ENCODE measurements at regions not wholly inside any gene's neighbourhood (a gene's known extent, or its start where the extent isn't known, plus 50 kb on each side); places are given as distances from the start of the nearest gene placed in this dataset.
"Not testable (repeated sequence)": the region's sequence is repeated elsewhere in the genome, so short reads cannot be mapped to it uniquely, and the experiment has no call there.

DNA sequence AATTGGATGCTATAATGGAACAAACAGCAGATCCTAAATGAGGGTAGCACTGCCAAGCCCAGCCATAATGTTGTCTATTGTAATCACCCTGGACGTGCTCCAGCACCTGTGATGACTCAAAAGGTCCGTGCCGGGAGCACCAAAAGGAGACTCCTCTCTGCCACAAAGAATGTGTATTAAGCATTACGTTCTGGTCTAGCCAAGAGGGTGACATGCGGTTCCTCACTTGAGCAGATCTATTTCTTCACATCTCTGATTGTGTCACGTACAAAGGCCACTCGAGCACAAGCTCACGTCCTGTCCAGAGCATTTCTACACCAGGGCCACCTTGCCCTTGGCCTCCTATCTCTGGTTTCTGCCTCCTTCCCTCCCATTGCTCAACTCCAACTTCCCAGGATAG lies 219.9 kb upstream of the IRS2 start:
- DNase-seq, result peak in 1 of 2 experiments; percentile 23

DNA sequence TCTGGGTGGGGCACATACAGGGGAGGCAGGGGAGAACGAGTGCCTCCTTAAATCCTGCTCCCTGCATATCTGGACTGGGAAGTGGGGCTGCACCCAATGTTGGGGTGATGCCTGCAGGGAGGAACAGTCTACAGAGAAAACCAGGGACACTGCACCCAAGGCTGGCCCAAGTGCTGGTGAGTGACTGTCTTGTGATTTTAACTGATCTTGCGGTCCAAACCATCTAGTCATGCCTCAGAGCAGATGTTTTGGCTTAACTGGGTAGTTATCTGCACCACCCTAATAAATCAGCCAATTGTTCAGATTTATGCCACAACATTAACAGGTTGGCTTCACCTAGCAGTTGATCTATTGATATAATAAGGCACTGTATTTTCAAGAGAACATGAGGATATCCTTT lies 219.2 kb upstream of the IRS2 start:
- DNase-seq, result no peak

DNA sequence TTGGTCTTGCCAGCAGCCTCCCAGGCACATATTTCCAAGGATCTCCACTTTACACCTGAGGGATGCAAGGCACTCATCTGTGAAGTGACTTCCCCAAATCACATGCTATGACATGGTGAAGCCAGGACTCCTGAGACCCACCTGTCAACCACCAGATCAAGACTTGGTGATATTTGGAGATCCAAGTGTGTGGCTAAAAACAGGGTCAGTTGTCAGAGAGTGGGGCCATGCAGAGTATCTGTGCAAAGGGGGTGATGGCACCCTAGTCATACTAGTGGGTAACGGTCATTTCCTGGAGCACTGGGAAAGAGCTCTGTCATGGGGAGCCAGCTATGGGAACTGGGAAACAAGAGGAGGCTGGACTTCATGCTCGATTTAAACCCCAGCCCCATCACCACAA lies 218.4 kb upstream of the IRS2 start:
- DNase-seq, result no peak

DNA sequence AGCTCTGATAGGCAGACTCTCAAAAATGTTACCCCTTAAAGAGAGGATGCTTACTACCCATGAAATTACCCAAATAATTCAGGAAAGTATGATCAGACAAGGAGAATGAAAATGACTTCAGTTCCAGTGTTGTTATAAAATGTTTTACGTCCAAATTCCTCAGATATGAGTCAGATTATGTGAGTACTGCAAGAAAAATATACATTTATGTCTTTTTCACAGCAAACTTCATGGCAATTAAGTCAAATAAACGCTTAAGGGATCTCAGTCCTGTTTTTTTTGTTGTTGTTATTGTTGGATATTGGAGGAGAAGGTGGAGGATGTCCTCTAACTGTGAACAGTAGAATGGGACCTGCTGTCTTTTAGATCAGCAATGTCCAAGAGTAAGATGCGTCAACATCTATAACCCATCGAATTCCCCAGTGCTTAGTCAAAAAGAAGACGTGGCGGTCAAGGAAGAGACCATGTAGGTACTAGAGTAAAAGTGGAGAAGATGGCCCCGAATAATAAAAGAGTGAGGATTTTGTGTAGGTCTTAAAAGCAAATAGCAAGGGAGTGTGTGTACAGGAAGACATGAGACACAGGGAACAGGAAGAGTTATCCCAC lies 215.4 kb upstream of the IRS2 start:
- DNase-seq, result no peak

DNA sequence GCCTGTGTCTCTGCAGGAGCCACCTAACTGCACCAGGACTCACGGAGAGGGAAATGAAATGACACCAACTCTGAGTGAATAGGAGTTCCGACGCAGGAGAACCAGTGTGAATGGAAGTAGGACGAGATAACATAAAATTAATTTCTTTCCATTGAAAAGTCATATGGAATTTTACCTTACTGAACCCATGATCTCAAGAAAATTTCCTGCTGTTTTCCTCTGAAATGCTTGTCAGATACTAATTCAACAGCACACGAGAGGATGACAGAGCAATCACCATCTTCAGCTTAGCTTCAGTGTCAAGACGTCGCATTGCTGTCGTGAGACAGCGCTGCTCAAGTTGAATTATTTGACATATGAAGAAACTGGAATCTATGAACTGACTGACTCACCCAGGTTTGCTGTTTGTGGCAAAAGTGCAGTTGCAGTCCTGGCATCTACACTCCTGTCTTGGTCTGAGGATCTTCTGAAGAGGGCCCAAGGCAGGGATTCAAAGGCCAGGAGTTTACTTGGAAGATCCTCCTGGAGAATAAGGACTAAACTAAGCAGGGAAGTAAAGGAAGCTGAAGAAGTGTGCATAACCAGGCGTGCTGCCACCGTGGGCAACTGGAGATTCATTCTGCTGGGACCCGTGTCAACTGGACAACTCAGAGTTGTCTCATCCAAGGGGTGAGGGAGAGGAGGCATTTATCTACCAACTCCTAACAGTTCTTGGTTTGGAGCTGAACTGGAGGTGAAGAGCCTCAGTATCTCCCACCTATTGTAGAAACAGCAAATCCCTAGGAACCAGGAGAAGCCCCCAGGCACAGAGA lies 214.4 kb upstream of the IRS2 start:
- DNase-seq, result no peak

DNA sequence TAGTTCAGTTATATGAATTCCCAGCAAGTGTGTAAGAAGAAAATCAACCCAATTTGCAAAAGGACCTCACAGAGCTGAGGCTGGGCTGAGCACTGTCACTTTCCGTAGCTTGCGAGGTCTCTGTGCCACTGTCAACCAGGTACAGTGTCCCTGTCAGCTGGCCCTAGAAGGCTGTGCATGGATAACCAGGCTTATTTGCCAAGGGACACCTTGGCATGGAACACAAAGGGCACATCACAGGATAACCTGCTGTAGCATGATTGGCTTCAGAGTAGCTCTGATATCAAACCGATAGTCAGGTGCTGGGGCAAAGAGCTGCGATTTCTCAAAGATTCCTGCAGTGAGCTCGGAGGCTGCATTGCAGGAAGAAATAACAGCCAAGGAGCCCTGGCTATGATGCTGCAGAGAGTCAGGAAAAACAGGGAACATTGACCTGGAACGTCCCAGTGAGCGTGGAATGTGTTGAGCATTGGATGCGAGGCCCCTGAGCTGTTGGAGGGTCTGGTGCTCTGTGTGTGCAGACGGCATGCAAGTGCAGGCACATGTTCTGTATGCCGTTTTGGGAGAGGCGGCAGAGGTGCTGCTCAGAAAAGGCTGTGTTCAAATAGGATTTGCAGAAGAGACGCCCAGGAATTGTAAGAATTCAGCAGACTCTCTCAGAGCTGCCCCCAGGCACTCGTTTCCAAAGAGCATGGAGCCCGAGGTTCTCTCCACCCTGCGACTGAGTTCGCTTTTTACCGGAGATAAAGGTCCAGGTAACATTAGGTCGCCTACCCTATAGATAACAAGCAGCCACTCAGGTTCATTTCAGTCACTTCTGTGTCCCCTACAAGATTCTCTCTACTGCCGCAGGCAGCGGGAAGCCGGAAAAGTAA lies 213.5 kb upstream of the IRS2 start:
- DNase-seq, result no peak

DNA sequence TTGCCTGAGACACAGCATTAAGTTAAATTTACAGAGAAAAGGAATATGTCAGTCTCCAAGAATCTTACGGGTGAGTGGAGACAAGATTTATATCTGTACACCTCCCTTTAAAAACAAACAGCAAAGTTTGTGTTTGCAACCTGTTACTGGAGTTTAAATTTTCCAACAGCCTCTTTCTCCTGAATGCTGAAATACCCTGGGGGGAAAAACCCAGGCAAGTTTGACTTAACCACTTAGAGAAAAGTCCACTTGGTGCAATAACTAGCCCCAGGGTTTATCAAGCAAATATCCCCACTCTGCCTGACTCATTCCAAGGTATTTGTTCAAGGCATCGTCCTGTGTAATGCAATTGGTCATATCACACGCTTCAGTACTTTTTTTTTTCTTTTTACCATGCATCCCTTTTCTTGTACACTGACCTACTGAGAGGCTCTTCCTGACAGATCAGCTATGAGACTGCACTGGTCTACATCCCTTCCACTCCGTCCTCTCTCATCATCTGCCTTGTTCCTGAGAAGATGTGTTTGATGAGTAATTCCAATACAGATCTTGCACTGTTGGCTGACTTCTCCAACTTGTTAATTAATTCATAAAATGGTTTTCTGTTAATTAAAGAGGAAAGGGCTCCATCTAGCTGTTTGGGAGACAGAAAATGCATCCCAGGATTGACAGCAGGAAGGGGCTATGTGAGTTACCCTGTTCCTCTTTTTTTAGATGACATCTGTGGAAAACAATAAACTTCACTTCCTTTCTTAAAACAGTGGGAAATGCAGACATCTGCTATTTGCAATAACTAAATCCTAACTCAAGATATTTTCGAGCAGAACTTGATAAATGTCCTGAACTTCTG lies 212.5 kb upstream of the IRS2 start:
- DNase-seq, result no peak

DNA sequence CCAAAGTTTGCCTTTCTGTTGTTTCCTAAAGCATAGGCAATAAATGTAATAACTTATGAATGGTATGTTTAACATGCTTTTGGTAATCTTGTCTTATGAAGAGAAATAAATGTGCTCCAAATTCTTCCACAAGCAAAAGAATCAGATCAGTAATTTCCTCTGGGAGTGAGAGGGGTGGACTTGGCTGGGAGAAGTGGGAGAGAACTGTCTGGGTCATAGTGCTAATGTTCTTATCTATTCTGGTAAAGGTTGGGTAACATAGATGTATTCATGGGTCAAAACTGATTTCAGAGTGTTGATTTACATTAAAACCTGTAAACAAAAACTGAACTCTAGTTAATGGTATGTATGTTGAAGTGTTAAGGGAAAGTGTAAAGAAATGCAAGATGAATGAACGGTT lies 211.7 kb upstream of the IRS2 start:
- no peak for DNase-seq

DNA sequence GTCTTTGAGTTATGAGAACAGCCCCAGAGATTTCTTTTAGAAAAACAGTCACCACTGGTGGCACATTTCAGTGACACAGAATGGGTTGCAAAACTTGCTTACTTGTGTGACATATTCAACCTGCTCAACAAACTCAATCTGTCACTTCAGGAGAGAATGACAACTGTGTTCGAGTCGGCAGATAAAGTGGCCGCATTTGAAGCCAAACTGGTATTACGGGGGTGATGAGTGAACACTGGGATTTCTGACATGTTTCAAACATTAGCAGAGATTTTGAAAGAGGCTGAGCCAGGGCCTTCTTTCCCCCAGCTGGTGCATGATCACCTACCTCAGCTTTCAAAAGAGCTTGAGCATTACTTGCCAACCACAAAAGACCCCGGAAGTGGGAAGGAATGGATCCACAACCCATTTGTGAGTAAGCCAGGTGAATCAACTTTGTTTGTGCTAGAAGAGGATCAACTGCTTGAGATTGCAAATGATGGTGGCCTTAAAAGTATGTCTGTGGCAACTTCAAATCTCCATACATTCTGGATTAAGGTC lies 210.7 kb upstream of the IRS2 start:
- not testable (repeated sequence) for DNase-seq

DNA sequence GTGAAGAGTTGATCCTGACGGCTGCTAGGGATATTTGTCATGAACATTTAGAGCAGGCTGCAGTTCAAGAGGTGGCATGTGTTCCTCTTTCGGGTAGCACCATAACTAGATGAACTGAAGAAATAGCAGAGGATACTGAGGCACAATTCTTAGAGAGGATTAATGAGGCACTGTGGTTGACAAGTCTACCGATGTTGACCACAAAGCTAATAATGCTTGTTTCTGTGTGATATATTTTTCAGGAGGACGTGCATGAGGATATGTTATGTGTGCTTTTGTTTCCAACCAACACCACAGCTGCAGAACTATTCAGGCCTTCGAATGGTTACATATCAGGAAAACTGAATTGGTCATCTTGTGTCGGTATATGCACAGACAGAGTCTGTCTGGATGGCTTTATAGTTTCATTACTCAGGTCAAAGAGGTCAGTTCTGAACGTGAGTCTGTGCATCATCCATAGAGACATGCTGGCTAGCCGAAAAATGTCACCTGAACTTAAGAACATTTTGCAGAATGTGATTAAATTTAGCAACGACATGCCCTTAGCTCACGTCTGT lies 210.1 kb upstream of the IRS2 start:
- no peak for DNase-seq

DNA sequence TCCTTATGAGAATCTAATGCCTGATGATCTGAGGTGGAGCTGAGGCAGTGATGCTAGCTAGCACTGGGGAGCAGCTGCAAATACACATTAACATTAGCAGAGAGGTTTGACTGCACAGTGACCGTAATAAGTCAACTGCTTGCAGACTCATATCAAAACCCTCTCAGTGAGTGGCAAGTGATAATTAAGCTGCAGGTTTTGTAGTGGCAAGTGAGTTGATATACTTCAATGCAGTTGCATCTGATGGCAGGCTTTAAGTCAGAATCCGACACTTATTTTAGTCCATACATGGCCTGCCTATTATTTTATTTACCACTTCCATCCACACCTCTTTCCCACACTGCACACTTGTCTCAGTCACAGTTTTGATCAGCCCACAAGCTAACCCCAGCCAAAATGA lies 209.2 kb upstream of the IRS2 start:
- DNase-seq, result no peak

DNA sequence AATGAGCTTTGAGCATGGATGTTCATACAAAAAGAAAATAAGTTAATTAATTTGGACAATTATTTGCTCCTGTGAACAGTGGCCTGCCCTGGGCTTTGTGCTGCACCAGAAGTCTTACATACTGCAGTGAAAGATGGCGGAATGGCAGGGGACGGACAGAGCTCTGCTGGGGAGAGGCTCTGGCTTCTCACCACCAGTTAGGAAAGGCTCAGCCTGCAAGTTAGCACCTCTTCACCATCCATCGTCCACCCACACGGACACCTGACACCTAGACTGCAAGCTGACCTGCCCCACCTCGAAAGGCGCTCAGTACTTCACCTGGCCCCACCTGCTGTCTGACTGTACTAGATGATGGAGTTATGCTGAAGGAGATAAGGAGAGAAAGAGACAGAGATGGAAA lies 203.9 kb upstream of the IRS2 start:
- DNase-seq, result no peak

DNA sequence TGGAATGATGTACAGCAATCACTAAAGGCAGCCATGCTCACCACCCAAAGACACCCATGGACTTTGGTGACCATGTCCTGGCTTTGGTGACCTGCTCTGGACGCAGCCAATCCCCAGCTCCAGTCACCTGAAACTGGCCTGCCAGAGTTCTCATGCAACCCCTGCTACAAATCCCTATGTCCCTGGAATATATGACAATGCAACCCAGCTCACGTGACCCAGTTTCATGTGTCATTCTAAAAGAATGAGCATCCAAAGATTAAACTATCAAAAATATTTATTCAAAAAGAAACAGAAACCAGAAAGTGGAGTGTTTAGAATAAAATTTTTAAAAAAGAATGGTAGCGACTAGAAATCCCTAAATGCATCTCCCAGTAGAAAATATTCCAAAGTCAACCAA lies 203.3 kb upstream of the IRS2 start:
- DNase-seq, result no peak

DNA sequence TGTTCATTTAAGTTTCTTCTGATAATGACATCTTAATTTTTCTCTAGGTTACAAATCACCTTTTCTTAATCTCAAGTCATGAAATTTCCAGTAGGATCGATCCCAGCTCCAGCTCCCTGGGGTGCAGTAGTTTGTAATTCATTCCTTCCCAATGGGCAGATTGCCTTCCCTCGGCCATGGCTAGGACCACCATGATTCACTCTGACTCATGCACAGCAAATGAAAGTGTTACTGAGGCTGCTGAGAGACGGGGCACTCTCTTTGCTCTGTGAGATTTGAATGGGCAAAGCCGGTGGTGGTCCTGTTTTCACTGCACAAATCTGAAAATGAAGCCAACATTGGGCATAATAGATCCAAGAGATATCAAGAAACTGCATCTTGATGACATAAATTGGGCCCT lies 202.8 kb upstream of the IRS2 start:
- no peak for DNase-seq

DNA sequence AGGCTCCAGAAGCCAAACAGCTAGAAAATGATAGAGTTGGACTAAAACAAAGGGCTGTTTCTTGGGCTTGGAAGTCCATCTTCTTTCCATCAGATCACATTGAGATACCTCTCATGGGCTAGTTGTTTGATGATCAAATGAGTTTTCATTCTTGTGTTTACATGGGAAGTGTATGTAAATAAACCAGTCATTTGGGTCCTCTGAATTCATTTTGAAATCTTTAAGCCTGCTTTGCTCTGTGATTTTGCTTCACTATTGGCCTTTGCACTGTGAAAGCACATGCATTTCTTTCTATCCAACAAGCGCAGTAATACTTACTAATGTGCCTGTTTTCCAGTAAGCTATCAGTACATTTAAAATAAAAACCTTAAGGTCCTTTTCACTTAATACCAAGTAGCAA lies 200.5 kb upstream of the IRS2 start:
- DNase-seq, result no peak

DNA sequence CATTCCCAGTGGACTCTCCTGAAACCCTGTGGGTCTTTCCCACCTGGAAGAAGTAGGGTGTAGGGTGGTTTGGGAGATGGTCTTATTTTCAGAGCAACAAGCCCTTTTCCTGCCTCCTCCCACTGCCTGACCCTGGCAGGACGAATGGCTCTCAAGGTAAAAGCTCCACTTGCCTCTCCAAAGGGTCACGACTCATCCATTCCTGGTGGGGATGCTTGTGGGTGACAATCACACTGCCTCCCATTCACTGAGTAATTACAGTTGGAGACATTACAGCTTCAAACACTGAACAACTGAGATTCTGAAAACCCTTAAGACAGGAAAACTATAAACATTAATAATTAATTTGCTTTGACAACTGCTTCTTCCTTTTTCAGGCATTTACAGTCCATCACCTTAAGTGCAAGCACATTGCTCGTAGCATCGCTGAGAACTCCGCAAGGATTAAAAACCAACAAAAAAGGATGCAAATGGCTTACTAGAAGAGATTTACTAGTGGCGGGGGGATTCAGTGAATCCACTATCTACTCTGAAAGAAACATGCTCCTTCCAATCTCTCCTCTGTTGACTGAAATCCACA lies 199.6 kb upstream of the IRS2 start:
- no peak for DNase-seq

DNA sequence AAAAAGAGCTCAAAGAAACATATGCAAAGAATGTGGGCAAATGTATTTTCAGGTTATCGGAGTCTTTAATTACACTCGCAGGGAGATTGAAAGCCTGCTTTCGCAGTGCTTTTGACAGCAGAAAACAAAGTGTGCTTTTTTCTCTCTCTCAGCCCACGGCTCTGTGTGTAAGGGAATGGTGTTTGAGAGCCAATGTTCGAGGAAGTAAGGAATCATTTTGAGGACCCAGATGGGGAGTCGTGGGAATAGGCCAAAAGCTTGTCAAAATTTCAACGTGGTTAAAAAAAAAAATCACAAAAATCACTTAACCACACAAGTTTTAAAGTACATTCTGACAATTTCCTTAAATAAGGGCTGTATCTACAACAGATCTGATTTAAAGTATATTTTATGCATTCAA lies 197.1 kb upstream of the IRS2 start:
- DNase-seq, result no peak

DNA sequence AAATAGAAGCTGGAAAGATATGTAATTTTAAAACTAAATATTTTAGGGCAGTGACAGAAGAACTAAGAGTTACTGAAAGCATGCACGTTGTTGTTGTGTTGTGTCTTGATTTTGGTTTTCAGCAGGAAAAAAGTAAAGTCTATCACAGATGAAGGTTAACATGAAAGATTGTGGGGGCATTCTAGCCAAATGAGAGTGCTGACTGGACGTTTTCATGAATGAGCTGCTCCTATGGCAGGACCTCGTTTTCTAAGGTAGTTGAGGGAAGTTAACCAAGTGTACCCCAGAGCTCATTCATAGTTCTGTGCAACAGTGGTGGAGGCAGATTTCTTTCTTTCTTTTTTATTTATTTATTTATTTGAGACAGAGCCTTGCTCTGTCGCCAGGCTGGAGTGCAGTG lies 194.6 kb upstream of the IRS2 start:
- no peak for DNase-seq

DNA sequence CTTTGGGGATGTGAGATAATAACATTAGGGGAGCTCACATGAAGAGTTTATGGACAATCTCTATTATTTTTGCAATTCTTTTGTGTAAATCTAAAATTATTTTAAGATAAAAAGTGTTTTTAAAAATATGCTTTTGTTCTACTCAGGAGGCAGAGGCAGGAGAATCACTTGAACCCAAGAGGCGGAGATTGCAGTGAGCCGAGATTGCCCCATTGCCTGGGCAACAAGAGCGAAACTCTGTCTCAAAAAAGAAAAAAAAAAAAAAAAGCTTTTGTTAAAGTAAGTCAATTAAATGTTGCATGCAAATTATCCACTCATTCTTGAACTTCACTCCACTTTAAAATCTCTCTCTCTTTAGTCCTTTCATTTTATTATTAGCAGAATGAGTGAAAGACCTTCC lies 193.3 kb upstream of the IRS2 start:
- not testable (repeated sequence) for DNase-seq

DNA sequence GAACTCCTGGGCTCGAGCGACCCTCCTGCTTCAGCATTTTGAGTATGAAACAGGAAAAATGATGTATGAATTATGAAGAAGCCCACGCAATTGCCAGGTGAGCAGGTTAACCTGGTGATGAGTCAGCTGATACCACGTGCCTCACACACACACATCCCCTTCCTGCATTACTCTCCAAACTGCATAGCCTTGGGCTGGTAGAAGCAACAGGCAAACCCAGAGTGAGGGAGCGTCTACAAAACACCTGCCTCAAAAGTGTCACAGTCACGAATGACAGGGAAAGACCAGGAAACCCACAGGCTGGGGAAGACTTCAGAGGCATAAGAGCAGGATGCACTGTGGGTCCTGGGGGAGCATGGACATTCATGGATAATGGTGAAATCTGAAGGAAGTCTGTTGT lies 192.8 kb upstream of the IRS2 start:
- DNase-seq, result no peak

DNA sequence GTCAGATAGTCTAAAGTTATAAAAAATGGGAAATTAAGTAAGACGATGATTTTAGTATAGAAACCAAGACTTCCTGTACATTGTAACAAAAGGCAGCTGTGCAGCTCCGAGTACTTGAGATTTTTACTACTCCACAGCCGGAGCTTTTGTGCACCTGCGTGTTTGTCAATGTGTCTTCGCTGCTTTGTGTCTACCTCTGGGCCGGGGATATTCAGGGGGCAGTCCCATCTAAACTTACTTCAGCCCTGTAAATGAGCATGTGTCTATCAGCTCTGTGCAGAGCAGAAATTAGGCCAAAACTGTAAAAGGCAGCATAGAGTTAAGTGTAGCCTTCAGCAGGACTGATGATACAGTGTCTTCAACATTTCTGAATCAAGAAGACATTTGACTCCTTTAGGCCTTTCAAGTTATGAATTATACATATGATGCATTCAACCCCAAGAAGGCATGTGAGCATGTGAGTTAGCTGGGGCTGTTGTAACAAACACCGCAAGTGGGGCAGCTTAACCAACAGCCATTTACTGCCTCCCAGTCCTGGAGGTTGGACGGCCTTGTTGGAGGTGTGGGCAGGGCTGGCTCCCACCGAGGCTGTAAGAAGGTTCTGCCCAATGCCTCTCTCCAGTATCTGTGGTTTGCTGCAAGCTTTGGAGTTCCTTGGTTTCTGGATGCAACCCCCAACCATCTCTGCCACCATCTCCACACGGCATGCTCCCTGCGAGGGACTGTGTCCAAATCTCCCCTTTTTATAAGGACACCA lies 191.0 kb upstream of the IRS2 start:
- DNase-seq, result no peak
